IMR-90 (cell line): ENCODE measurements at regions not wholly inside any gene's neighbourhood (a gene's known extent, or its start where the extent isn't known, plus 50 kb on each side); places are given as distances from the start of the nearest gene placed in this dataset.
A peak's percentile ranks its signal among the peaks of the same experiment; 100 is the strongest.

Experiments
- ATAC-seq: fragments of 200-7000 bp; cut with Tn5 transposase; 2 replicates; pipeline ENCODE4 v1.9.1; 2020; ENCODE audit warnings: low read depth, mild to moderate bottlenecking, moderate library complexity
- BruUV-seq: library from RNA; stranded (reverse); fragments of 400-500 nt; replicated peaks from 2 replicates; lab custom pipeline; 2021; lab: Mats Ljungman, UMichigan
- CTCF ChIA-PET: fragments of 300-600 bp; formaldehyde crosslinking; extraction: SDS; loops from one replicate; lab custom pipeline; 2021; ENCODE audit warnings: antibody characterized with exemption; lab: Yijun Ruan, JAX
- POLR2A ChIA-PET: fragments of 300-600 bp; sonication (Branson Sonifier 250); formaldehyde crosslinking; loops from one replicate; lab custom pipeline; 2022; ENCODE audit warnings: antibody characterized with exemption; ENCODE audit not compliant: unreplicated experiment; lab: Charles Lee
- DNase-seq: peaks from one replicate; pipeline ENCODE4 v3.0.0; 2013
- H2AFZ ChIP-seq: replicated peaks from 2 replicates; pipeline ENCODE3; 2013; ENCODE audit warnings: low read length, mild to moderate bottlenecking; ENCODE audit not compliant: poor library complexity
- H2AK5ac ChIP-seq: 2 replicates; pipeline ENCODE4 v1.6.1; 2013; ENCODE audit warnings: low read depth, low read length, inconsistent platforms
- H2AK9ac ChIP-seq: replicated peaks from 2 replicates; pipeline ENCODE3; 2013; ENCODE audit warnings: mild to moderate bottlenecking, low read depth, low read length, moderate library complexity; ENCODE audit not compliant: poor library complexity
- H2BK120ac ChIP-seq: 2 replicates; pipeline ENCODE4 v1.6.1; 2013; ENCODE audit warnings: low read depth, low read length, inconsistent platforms
- H2BK15ac ChIP-seq: 3 replicates; pipeline ENCODE4 v1.6.1; 2013; ENCODE audit warnings: low read depth, low read length, inconsistent platforms
- H2BK20ac ChIP-seq: 2 replicates; pipeline ENCODE4 v1.6.1; 2013; ENCODE audit warnings: low read depth, mild to moderate bottlenecking, inconsistent platforms, low read length, moderate library complexity
- H2BK5ac ChIP-seq: 2 replicates; pipeline ENCODE4 v1.6.1; 2013; ENCODE audit warnings: mild to moderate bottlenecking, low read depth, low read length, inconsistent platforms; ENCODE audit not compliant: poor library complexity, severe bottlenecking
- H3K14ac ChIP-seq: replicated peaks from 2 replicates; pipeline ENCODE4 v1.6.1; 2013; ENCODE audit warnings: low read depth, low read length, inconsistent platforms
- H3K18ac ChIP-seq: 2 replicates; pipeline ENCODE4 v1.6.1; 2013; ENCODE audit warnings: low read depth, low read length, control low read depth
- H3K23ac ChIP-seq: 2 replicates; pipeline ENCODE4 v1.6.1; 2013; ENCODE audit warnings: low read depth, low read length, inconsistent platforms
- H3K27ac ChIP-seq: 2 replicates; pipeline ENCODE4 v1.5.1; 2013; ENCODE audit warnings: mild to moderate bottlenecking, control low read depth, low read length; ENCODE audit not compliant: insufficient read depth
- H3K27me3 ChIP-seq: 2 replicates; pipeline ENCODE4 v1.6.1; 2013; ENCODE audit warnings: low read length; ENCODE audit not compliant: control insufficient read depth, insufficient read depth
- H3K36me3 ChIP-seq: 2 replicates; pipeline ENCODE4 v1.6.1; 2013; ENCODE audit warnings: low read length, mixed read lengths; ENCODE audit not compliant: control insufficient read depth, insufficient read depth
- H3K4ac ChIP-seq: 2 replicates; pipeline ENCODE4 v1.6.1; 2013; ENCODE audit warnings: low read depth, low read length, inconsistent platforms
- H3K4me1 ChIP-seq: 2 replicates; pipeline ENCODE4 v1.6.1; 2013; ENCODE audit warnings: low read length, mixed read lengths; ENCODE audit not compliant: control insufficient read depth, insufficient read depth
- H3K4me2 ChIP-seq: 2 replicates; pipeline ENCODE4 v1.6.1; 2013; ENCODE audit warnings: low read depth, mild to moderate bottlenecking, control low read depth, low read length, moderate library complexity
- H3K4me3 ChIP-seq: 2 replicates; pipeline ENCODE4 v1.5.1; 2013; ENCODE audit warnings: low read depth, mild to moderate bottlenecking, control low read depth, low read length, moderate library complexity; ENCODE audit not compliant: insufficient read depth
- H3K56ac ChIP-seq: 2 replicates; pipeline ENCODE4 v1.6.1; 2013; ENCODE audit warnings: low read length, inconsistent platforms; ENCODE audit not compliant: insufficient read depth; ENCODE audit errors: extremely low read depth
- H3K79me1 ChIP-seq, 2 experiments: 2 replicates each; pipeline ENCODE4 v1.6.1; 2013; ENCODE audit warnings: low read length in 2 of 2, inconsistent platforms in 1 of 2, low read depth in 1 of 2
- H3K9ac ChIP-seq: 2 replicates; pipeline ENCODE4 v1.6.1; 2013; ENCODE audit warnings: low read depth, low read length, control low read depth
- H3K9me1 ChIP-seq: 2 replicates; pipeline ENCODE4 v1.6.1; 2013; ENCODE audit warnings: low read length, inconsistent platforms; ENCODE audit not compliant: insufficient read depth
- H3K9me3 ChIP-seq: 2 replicates; pipeline ENCODE4 v1.6.1; 2013; ENCODE audit warnings: low read length; ENCODE audit not compliant: control insufficient read depth, insufficient read depth
- H4K20me1 ChIP-seq: 2 replicates; pipeline ENCODE4 v1.6.1; 2013; ENCODE audit warnings: low read length, inconsistent platforms; ENCODE audit not compliant: insufficient read depth
- H4K5ac ChIP-seq: 2 replicates; pipeline ENCODE4 v1.6.1; 2013; ENCODE audit warnings: mild to moderate bottlenecking, low read depth, low read length, control low read depth
- H4K8ac ChIP-seq, 2 experiments: 2 replicates each; pipeline ENCODE4 v1.6.1; 2013; ENCODE audit warnings: low read depth in 2 of 2, low read length in 2 of 2, control low read depth in 1 of 2, inconsistent platforms in 1 of 2
- H4K91ac ChIP-seq: 2 replicates; pipeline ENCODE4 v1.6.1; 2013; ENCODE audit warnings: low read depth, low read length, inconsistent platforms; ENCODE audit not compliant: insufficient read depth
- BHLHE40 ChIP-seq: fragments of 150-350 bp; IDR thresholded peaks from 2 replicates; pipeline ENCODE4 v1.6.1; 2016; ENCODE audit warnings: mild to moderate bottlenecking, low read depth, low read length
- CEBPB ChIP-seq: IDR thresholded peaks from 2 replicates; pipeline ENCODE4 v1.6.1; 2012; ENCODE audit warnings: low read depth, low read length, improper control_type of control experiment
- CHD1 ChIP-seq: IDR thresholded peaks from 2 replicates; pipeline ENCODE4 v1.6.1; 2012; ENCODE audit warnings: low read depth, low read length, improper control_type of control experiment
- FOS ChIP-seq: fragments of 150-350 bp; IDR thresholded peaks from 2 replicates; pipeline ENCODE4 v1.6.1; 2016; ENCODE audit warnings: low read depth, low read length
- MAFK ChIP-seq: IDR thresholded peaks from 2 replicates; pipeline ENCODE4 v1.6.1; 2012; ENCODE audit warnings: low read depth, low read length, improper control_type of control experiment
- MAZ ChIP-seq: IDR thresholded peaks from 2 replicates; pipeline ENCODE4 v1.6.1; 2012; ENCODE audit warnings: low read depth, mild to moderate bottlenecking, low read length, improper control_type of control experiment, moderate library complexity, borderline replicate concordance
- MXI1 ChIP-seq: IDR thresholded peaks from 2 replicates; pipeline ENCODE4 v1.6.1; 2012; ENCODE audit warnings: low read depth, mild to moderate bottlenecking, low read length, moderate library complexity, borderline replicate concordance
- NFE2L2 ChIP-seq: fragments of 150-350 bp; IDR thresholded peaks from 2 replicates; pipeline ENCODE4 v1.6.1; 2016; ENCODE audit warnings: low read depth, mild to moderate bottlenecking, low read length
- POLR2A ChIP-seq: IDR thresholded peaks from 2 replicates; pipeline ENCODE4 v1.6.1; 2012; ENCODE audit warnings: mild to moderate bottlenecking, low read depth, low read length
- RAD21 ChIP-seq: IDR thresholded peaks from 2 replicates; pipeline ENCODE4 v1.6.1; 2012; ENCODE audit warnings: low read length, improper control_type of control experiment
- RCOR1 ChIP-seq: IDR thresholded peaks from 2 replicates; pipeline ENCODE4 v1.6.1; 2012; ENCODE audit warnings: mild to moderate bottlenecking, low read length, improper control_type of control experiment; ENCODE audit not compliant: insufficient replicate concordance
- RFX5 ChIP-seq: IDR thresholded peaks from 2 replicates; pipeline ENCODE4 v1.8.0; 2012; ENCODE audit warnings: low read depth, mild to moderate bottlenecking, low read length, moderate library complexity
- SMC3 ChIP-seq: fragments of 150-350 bp; IDR thresholded peaks from 2 replicates; pipeline ENCODE4 v1.6.1; 2016; ENCODE audit warnings: low read depth, mild to moderate bottlenecking, antibody characterized with exemption, low read length, moderate library complexity
- WGBS, 2 experiments: methylation state at CpG; one replicate each; pipeline versions ENCODE4 v1.1.5 to v1.1.7; 2013; ENCODE audit warnings: missing lambda C conversion rate in 2 of 2; ENCODE audit not compliant: insufficient read length in 1 of 2; ENCODE audit errors: extremely low coverage in 2 of 2; 5-methylcytosine and 5-hydroxymethylcytosine counted together
- dilution Hi-C: fragments of 300-500 bp; cut with HindIII; formaldehyde crosslinking; loops from one replicate; pipeline ENCODE4 v1.14.3; 2018; ENCODE audit warnings: low sequenced_read_pairs; ENCODE audit not compliant: unreplicated experiment
- in situ Hi-C: fragments of 300-500 bp; cut with MboI; formaldehyde crosslinking; loops from 3 replicates; pipeline ENCODE4 v1.14.3; 2019; ENCODE audit warnings: low sequenced_read_pairs, inconsistent platforms, mixed read lengths
- intact Hi-C: fragments of 100-400 bp; cut with micrococcal nuclease; formaldehyde crosslinking; loops from 2 replicates; pipeline ENCODE4 v1.10.0; 2022
- TF ChIP-seq, protein P1 (sequence below): conservative IDR thresholded peaks from 2 replicates; pipeline ENCODE4 v1.5.1; 2012; ENCODE audit warnings: mild to moderate bottlenecking, low read depth, low read length, improper control_type of control experiment
- TF ChIP-seq, protein P2 (sequence below): fragments of 150-350 bp; IDR thresholded peaks from 2 replicates; pipeline ENCODE4 v1.6.1; 2017; ENCODE audit warnings: mild to moderate bottlenecking, antibody characterized with exemption, low read length, low read depth
- TF ChIP-seq, protein P3 (sequence below): fragments of 150-350 bp; IDR thresholded peaks from 2 replicates; pipeline ENCODE4 v1.6.1; 2016; ENCODE audit warnings: low read depth, mild to moderate bottlenecking, low read length, moderate library complexity, borderline replicate concordance

DNA sequence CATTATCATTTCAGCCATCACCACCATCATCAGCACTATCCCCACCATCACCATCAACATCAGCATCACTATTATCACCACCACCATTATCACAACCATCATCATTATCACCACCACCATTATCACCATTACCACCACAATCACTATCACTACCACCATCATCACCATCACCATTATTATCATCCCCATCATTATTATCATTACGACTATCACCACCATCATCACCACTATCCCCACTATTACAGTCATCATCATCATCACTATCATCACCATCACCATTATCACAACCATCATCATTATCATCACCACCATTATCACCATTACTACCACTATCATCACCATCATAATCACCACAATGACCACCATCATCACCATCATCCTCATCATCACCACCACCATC lies 50.4 kb upstream of the CMKLR1 start:
- Histone ChIP-seq H4K91ac (no peak overlapping the region), H2BK20ac (no peak overlapping the region), H3K9ac (no peak overlapping the region), H3K27ac (no peak overlapping the region), H3K27me3 (no peaks in the 10 kb centered on the region), H3K4me2 (no peak overlapping the region), H3K56ac (no peak overlapping the region), H4K5ac (no peak overlapping the region), H2BK120ac (no peak overlapping the region), H2BK5ac (peak overlapping the region; percentile 18), H2AK5ac (no peak overlapping the region), H3K4ac (no peak overlapping the region), H3K4me3 (no peak overlapping the region), H3K36me3 (no peaks in the 10 kb centered on the region), H3K4me1 (no peaks in the 10 kb centered on the region), H3K18ac (no peak overlapping the region), H4K8ac (no peak overlapping the region), H3K14ac (no peak overlapping the region), H2BK15ac (no peak overlapping the region), H3K9me3 (no peaks in the 10 kb centered on the region; the same call in 1 of the 2 replicates), H4K20me1 (no peaks in the 10 kb centered on the region), H3K23ac (no peak overlapping the region), H3K9me1 (no peaks in the 10 kb centered on the region), H3K79me1 (no peaks in the 10 kb centered on the region), H2AK9ac (no peak overlapping the region), H2AFZ (no peak overlapping the region)
- CTCF ChIA-PET = no interaction called here
- WGBS, 2 experiments = 14% methylated on average over 1 of the region's 1 CpG; no CpG with 5 or more reads in 1 of the 2 experiments
- no TSS peak for BruUV-seq
- POLR2A ChIA-PET = no interaction called here
- in situ Hi-C loops (no loop called here), intact Hi-C loops (no loop called here), dilution Hi-C loops (no loop called here)
- ATAC-seq (no peak), DNase-seq (no peak)
- TF ChIP-seq SMC3 (no peak), CEBPB (no peak), BHLHE40 (no peak), POLR2A (no peak), CHD1 (no peak), RAD21 (no peak), MXI1 (no peak), FOS (no peak), MAFK (no peak), RCOR1 (no peak), RFX5 (no peak), MAZ (no peak), NFE2L2 (no peak)
- TF ChIP-seq, protein P1, sequence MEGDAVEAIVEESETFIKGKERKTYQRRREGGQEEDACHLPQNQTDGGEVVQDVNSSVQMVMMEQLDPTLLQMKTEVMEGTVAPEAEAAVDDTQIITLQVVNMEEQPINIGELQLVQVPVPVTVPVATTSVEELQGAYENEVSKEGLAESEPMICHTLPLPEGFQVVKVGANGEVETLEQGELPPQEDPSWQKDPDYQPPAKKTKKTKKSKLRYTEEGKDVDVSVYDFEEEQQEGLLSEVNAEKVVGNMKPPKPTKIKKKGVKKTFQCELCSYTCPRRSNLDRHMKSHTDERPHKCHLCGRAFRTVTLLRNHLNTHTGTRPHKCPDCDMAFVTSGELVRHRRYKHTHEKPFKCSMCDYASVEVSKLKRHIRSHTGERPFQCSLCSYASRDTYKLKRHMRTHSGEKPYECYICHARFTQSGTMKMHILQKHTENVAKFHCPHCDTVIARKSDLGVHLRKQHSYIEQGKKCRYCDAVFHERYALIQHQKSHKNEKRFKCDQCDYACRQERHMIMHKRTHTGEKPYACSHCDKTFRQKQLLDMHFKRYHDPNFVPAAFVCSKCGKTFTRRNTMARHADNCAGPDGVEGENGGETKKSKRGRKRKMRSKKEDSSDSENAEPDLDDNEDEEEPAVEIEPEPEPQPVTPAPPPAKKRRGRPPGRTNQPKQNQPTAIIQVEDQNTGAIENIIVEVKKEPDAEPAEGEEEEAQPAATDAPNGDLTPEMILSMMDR = no peak
- TF ChIP-seq, protein P2, sequence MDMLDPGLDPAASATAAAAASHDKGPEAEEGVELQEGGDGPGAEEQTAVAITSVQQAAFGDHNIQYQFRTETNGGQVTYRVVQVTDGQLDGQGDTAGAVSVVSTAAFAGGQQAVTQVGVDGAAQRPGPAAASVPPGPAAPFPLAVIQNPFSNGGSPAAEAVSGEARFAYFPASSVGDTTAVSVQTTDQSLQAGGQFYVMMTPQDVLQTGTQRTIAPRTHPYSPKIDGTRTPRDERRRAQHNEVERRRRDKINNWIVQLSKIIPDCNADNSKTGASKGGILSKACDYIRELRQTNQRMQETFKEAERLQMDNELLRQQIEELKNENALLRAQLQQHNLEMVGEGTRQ = no peak
- TF ChIP-seq, protein P3, sequence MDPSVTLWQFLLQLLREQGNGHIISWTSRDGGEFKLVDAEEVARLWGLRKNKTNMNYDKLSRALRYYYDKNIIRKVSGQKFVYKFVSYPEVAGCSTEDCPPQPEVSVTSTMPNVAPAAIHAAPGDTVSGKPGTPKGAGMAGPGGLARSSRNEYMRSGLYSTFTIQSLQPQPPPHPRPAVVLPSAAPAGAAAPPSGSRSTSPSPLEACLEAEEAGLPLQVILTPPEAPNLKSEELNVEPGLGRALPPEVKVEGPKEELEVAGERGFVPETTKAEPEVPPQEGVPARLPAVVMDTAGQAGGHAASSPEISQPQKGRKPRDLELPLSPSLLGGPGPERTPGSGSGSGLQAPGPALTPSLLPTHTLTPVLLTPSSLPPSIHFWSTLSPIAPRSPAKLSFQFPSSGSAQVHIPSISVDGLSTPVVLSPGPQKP = no peak
